Gastroesophageal sphincter (tissue), 4 donors: ENCODE measurements at regions not wholly inside any gene's neighbourhood (a gene's known extent, or its start where the extent isn't known, plus 50 kb on each side); places are given as distances from the start of the nearest gene placed in this dataset.

Experiments used
- ATAC-seq: fragments of 150-250 bp; one replicate; pipeline ENCODE4 v1.9.1; 2016; ENCODE audit warnings: mild to moderate bottlenecking, moderate library complexity
- H3K27ac ChIP-seq, 4 donors: fragments of 200-600 bp; sonication (generic) in 3 of 4; 1 replicate in 3 of 4; 2 replicates in 1 of 4; pipeline ENCODE4 v1.5.1; 2016 to 2019
- H3K27me3 ChIP-seq: fragments of 200-600 bp; sonication (generic); one replicate; pipeline ENCODE4 v1.5.1; 2019
- H3K36me3 ChIP-seq, 2 donors: fragments of 200-600 bp; sonication (generic); one replicate each; pipeline ENCODE4 v1.5.1; 2019; ENCODE audit warnings: control low read depth in 1 of 2
- H3K4me1 ChIP-seq, 3 donors: fragments of 200-600 bp; sonication (generic); 1 replicate in 2 of 3; 2 replicates in 1 of 3; pipeline ENCODE4 v1.5.1; 2016 to 2019; ENCODE audit warnings: control low read depth in 2 of 3
- H3K4me3 ChIP-seq, 2 donors: fragments of 200-600 bp; sonication (generic); one replicate each; pipeline ENCODE4 v1.5.1; 2019; ENCODE audit warnings: mild to moderate bottlenecking in 1 of 2, moderate library complexity in 1 of 2
- H3K9me3 ChIP-seq, 3 donors: fragments of 200-600 bp; sonication (generic); one replicate each; pipeline ENCODE4 v1.5.1; 2017 to 2019; ENCODE audit warnings: control low read depth in 2 of 3
- CTCF ChIP-seq, 4 experiments: fragments of 200-600 bp in 2 of 4; fragments of 450-650 bp in 2 of 4; sonication (generic) in 1 of 4; IDR thresholded peaks; one replicate each; pipeline ENCODE4 v1.5.1; 2017 to 2019; ENCODE audit warnings: antibody characterized with exemption in 4 of 4, mild to moderate bottlenecking in 2 of 4, moderate library complexity in 2 of 4
- EP300 ChIP-seq: sonication (generic); formaldehyde crosslinking; IDR thresholded peaks from one replicate; pipeline ENCODE4 v1.6.1; 2017; ENCODE audit warnings: antibody characterized with exemption, mild to moderate bottlenecking
- POLR2A ChIP-seq, 2 donors: fragments of 450-650 bp; IDR thresholded peaks; one replicate each; pipeline ENCODE4 v1.6.1; 2017; ENCODE audit warnings: antibody characterized with exemption in 2 of 2, mild to moderate bottlenecking in 2 of 2, moderate library complexity in 1 of 2
- POLR2AphosphoS5 ChIP-seq: sonication (generic); formaldehyde crosslinking; IDR thresholded peaks from one replicate; pipeline ENCODE4 v1.6.1; 2017; ENCODE audit warnings: antibody characterized with exemption
- WGBS, 2 donors: methylation state at CpG; one replicate each; pipeline ENCODE4 v1.1.5; 2018; ENCODE audit warnings: low coverage in 1 of 2; 5-methylcytosine and 5-hydroxymethylcytosine counted together

GRCh38 chr5:12743582-12743981 lies 839.3 kb upstream of the CTNND2 start:
- no peaks in the 10 kb centered on the region for H3K9me3 ChIP-seq
- no peak for ATAC-seq
- H3K27ac ChIP-seq, result no peak overlapping the region
- no peaks in the 10 kb centered on the region for H3K36me3 ChIP-seq
- no peak for TF ChIP-seq POLR2AphosphoS5
- TF ChIP-seq CTCF (IDR thresholded peaks at IDR 0.05), result no peak
- no peak for TF ChIP-seq POLR2A (IDR thresholded peaks at IDR 0.05)
- no peak for TF ChIP-seq EP300
- no peak overlapping the region for H3K4me3 ChIP-seq
- H3K4me1 ChIP-seq, result no peaks in the 10 kb centered on the region
- no peaks in the 10 kb centered on the region for H3K27me3 ChIP-seq
- 70 to 84% methylated on average over 2 to 9 of the region's 9 CpGs for WGBS, 2 donors

- Histone ChIP-seq H3K27me3 (no peaks in the 10 kb centered on the region), H3K4me1 (no peaks in the 10 kb centered on the region), H3K36me3 (no peaks in the 10 kb centered on the region), H3K9me3 (peaks cover 0 to 13% (median 0%) of the 10 kb centered on the region in 3 donors), H3K4me3 (no peak overlapping the region), H3K27ac (no peak overlapping the region)
- no peak for TF ChIP-seq POLR2AphosphoS5
- no peak for TF ChIP-seq POLR2A (IDR thresholded peaks at IDR 0.05)
- TF ChIP-seq CTCF (IDR thresholded peaks at IDR 0.05), result no peak
- TF ChIP-seq EP300, result no peak
- 93 to 100% methylated on average over 1 of the region's 1 CpG for WGBS, 2 donors
- no peak for ATAC-seq
Observed at GRCh38 chr5:12730354-12730753, 826.1 kb upstream of the CTNND2 start.

- no peak for ATAC-seq
- no peak for TF ChIP-seq POLR2AphosphoS5
- TF ChIP-seq EP300, result no peak
- TF ChIP-seq CTCF (IDR thresholded peaks at IDR 0.05), result no peak
- TF ChIP-seq POLR2A (IDR thresholded peaks at IDR 0.05), result no peak
- H3K4me3 ChIP-seq, result no peak overlapping the region
- no peaks in the 10 kb centered on the region for H3K27me3 ChIP-seq
- H3K27ac ChIP-seq, result no peak overlapping the region
- H3K9me3 ChIP-seq, result peaks cover 0 to 3% (median 0%) of the 10 kb centered on the region in 3 donors
- H3K36me3 ChIP-seq, result no peaks in the 10 kb centered on the region
- no peaks in the 10 kb centered on the region for H3K4me1 ChIP-seq
- no CpG with 5 or more reads among the region's 5 CpGs for WGBS, 2 donors
Observed at GRCh38 chr5:12716664-12717063, 812.4 kb upstream of the CTNND2 start.

- H3K27me3 ChIP-seq, result no peaks in the 10 kb centered on the region
Observed at GRCh38 chr5:12707560-12707959, 803.3 kb upstream of the CTNND2 start.

More at GRCh38 chr5:12707560-12707959, 803.3 kb upstream of the CTNND2 start:
- Histone ChIP-seq H3K36me3 (no peaks in the 10 kb centered on the region), H3K9me3 (no peaks in the 10 kb centered on the region), H3K4me3 (no peak overlapping the region), H3K27ac (no peak overlapping the region), H3K4me1 (no peaks in the 10 kb centered on the region)
- TF ChIP-seq POLR2AphosphoS5 (no peak), EP300 (no peak), POLR2A (IDR thresholded peaks at IDR 0.05) (no peak), CTCF (IDR thresholded peaks at IDR 0.05) (no peak)
- no peak for ATAC-seq
